SK-N-SH (cell line): ENCODE measurements at regions not wholly inside any gene's neighbourhood (a gene's known extent, or its start where the extent isn't known, plus 50 kb on each side); places are given as distances from the start of the nearest gene placed in this dataset.

Source experiments
- CTCF ChIA-PET: fragments of 300-600, 350-600 bp; formaldehyde crosslinking; extraction: SDS; loops from one replicate; lab custom pipeline; 2021; lab: Yijun Ruan, JAX
- POLR2A ChIA-PET: fragments of 350-600 bp; sonication (Branson Sonifier 250); formaldehyde crosslinking; extraction: SDS; loops from one replicate; lab custom pipeline; 2020; ENCODE audit warnings: antibody characterized with exemption, inconsistent platforms; lab: Yijun Ruan, JAX
- DNase-seq: peaks from one replicate; pipeline ENCODE4 v3.0.0; 2012
- H2AFZ ChIP-seq: fragments of 200-600 bp; sonication (generic); 2 replicates; pipeline ENCODE4 v1.8.1; 2016; ENCODE audit warnings: antibody characterized with exemption, mild to moderate bottlenecking, low read depth
- H3F3A ChIP-seq: fragments of 200-600 bp; sonication (generic); replicated peaks from 2 replicates; pipeline ENCODE3; 2016; ENCODE audit warnings: antibody characterized with exemption, mild to moderate bottlenecking; ENCODE audit not compliant: insufficient read depth
- H3K27ac ChIP-seq, 2 experiments: fragments of 200-500 bp in 1 of 2; fragments of 200-600 bp in 1 of 2; sonication (Bioruptor generic) in 1 of 2; sonication (generic), shearing (Covaris generic) in 1 of 2; 2 replicates each; pipeline versions ENCODE4 v1.5.1 to v1.6.1; 2014 to 2016; ENCODE audit warnings: low read depth in 2 of 2, inconsistent platforms in 1 of 2, low read length in 1 of 2, mild to moderate bottlenecking in 1 of 2, mixed read lengths in 1 of 2
- H3K27me3 ChIP-seq: fragments of 200-600 bp; sonication (generic), shearing (Covaris generic); 2 replicates; pipeline ENCODE4 v1.6.1; 2016; ENCODE audit warnings: mixed run types; ENCODE audit not compliant: insufficient read depth
- H3K36me3 ChIP-seq, 2 experiments: fragments of 200-500 bp in 1 of 2; fragments of 200-600 bp in 1 of 2; sonication (Bioruptor generic) in 1 of 2; sonication (generic) in 1 of 2; replicated peaks in 1 of 2; 2 replicates each; pipeline versions ENCODE3 to v1.5.1; 2014 to 2016; ENCODE audit warnings: low read length in 1 of 2, mild to moderate bottlenecking in 1 of 2; ENCODE audit not compliant: insufficient read depth in 2 of 2, control insufficient read depth in 1 of 2
- H3K4me1 ChIP-seq, 2 experiments: fragments of 200-500 bp in 1 of 2; fragments of 200-600 bp in 1 of 2; sonication (Bioruptor generic) in 1 of 2; sonication (generic), shearing (Covaris generic) in 1 of 2; 2 replicates each; pipeline versions ENCODE4 v1.5.1 to v1.6.1; 2014 to 2016; ENCODE audit warnings: low read depth in 1 of 2, low read length in 1 of 2, mixed run types in 1 of 2; ENCODE audit not compliant: insufficient read depth in 2 of 2, control insufficient read depth in 1 of 2
- H3K4me2 ChIP-seq: fragments of 200-600 bp; sonication (generic), shearing (Covaris generic); 2 replicates; pipeline ENCODE4 v1.6.1; 2017; ENCODE audit warnings: mixed run types
- H3K4me3 ChIP-seq, 2 experiments: fragments of 200-500 bp in 1 of 2; fragments of 200-600 bp in 1 of 2; sonication (Bioruptor generic) in 1 of 2; sonication (generic), shearing (Covaris generic) in 1 of 2; 2 replicates each; pipeline versions ENCODE4 v1.5.1 to v1.8.1; 2014 to 2016; ENCODE audit warnings: low read depth in 2 of 2, inconsistent platforms in 1 of 2, low read length in 1 of 2, mild to moderate bottlenecking in 1 of 2, mixed read lengths in 1 of 2, moderate library complexity in 1 of 2
- H3K79me2 ChIP-seq: fragments of 200-600 bp; sonication (generic); 2 replicates; pipeline ENCODE4 v1.8.1; 2017; ENCODE audit warnings: mild to moderate bottlenecking; ENCODE audit not compliant: insufficient read depth
- H3K9ac ChIP-seq: fragments of 200-600 bp; sonication (generic); 2 replicates; pipeline ENCODE4 v1.6.1; 2017; ENCODE audit warnings: mixed run types
- H3K9me2 ChIP-seq: fragments of 200-600 bp; sonication (generic); 2 replicates; pipeline ENCODE4 v1.6.1; 2017; ENCODE audit warnings: mixed run types
- H3K9me3 ChIP-seq: fragments of 200-600 bp; sonication (generic); 2 replicates; pipeline ENCODE4 v1.6.1; 2017; ENCODE audit warnings: mixed run types, mild to moderate bottlenecking, moderate library complexity
- H4K20me1 ChIP-seq: fragments of 200-600 bp; sonication (generic); 2 replicates; pipeline ENCODE4 v1.6.1; 2017; ENCODE audit warnings: mild to moderate bottlenecking, mixed run types; ENCODE audit not compliant: insufficient read depth
- ELF1 ChIP-seq: IDR thresholded peaks from 2 replicates; pipeline ENCODE4 v1.4.0; 2012
- EP300 ChIP-seq, 2 experiments: IDR thresholded peaks; 2 replicates each; pipeline versions ENCODE4 v1.4.0 to v1.6.1; 2012; ENCODE audit warnings: borderline replicate concordance in 1 of 2, low read depth in 1 of 2, low read length in 1 of 2
- FOXJ3 ChIP-seq: sonication (generic); formaldehyde crosslinking; IDR thresholded peaks from 2 replicates; pipeline ENCODE4 v1.5.1; 2020; ENCODE audit warnings: mild to moderate bottlenecking, missing genetic modification reagents
- FOXM1 ChIP-seq: IDR thresholded peaks from 2 replicates; pipeline ENCODE4 v1.4.0; 2012; ENCODE audit warnings: low read depth, mild to moderate bottlenecking
- IRF3 ChIP-seq: fragments of 150-350 bp; IDR thresholded peaks from 2 replicates; pipeline ENCODE4 v1.6.1; 2016; ENCODE audit warnings: mild to moderate bottlenecking, low read depth, low read length
- JUND ChIP-seq: IDR thresholded peaks from 2 replicates; pipeline ENCODE4 v1.4.0; 2012
- MAX ChIP-seq: IDR thresholded peaks from 2 replicates; pipeline ENCODE4 v1.4.0; 2012; ENCODE audit warnings: low read depth
- NRF1 ChIP-seq: IDR thresholded peaks from 2 replicates; pipeline ENCODE4 v1.6.1; 2012; ENCODE audit warnings: low read depth, mild to moderate bottlenecking, low read length
- PBX3 ChIP-seq: IDR thresholded peaks from 2 replicates; pipeline ENCODE4; 2012
- POLR2AphosphoS5 ChIP-seq: IDR thresholded peaks from 2 replicates; pipeline ENCODE4 v1.6.1; 2012; ENCODE audit warnings: low read depth, low read length
- RAD21 ChIP-seq: IDR thresholded peaks from 2 replicates; pipeline ENCODE4 v1.6.1; 2012; ENCODE audit warnings: mild to moderate bottlenecking, low read length
- RCOR1 ChIP-seq: fragments of 150-350 bp; IDR thresholded peaks from 2 replicates; pipeline ENCODE4 v1.6.1; 2017; ENCODE audit warnings: antibody characterized with exemption, low read length
- RXRA ChIP-seq: IDR thresholded peaks from 2 replicates; pipeline ENCODE4 v1.4.0; 2012; ENCODE audit warnings: low read depth, mild to moderate bottlenecking, borderline replicate concordance
- SIN3A ChIP-seq: IDR thresholded peaks from 2 replicates; pipeline ENCODE4 v1.6.1; 2012; ENCODE audit warnings: low read depth, mild to moderate bottlenecking, low read length, moderate library complexity, borderline replicate concordance
- TAF1 ChIP-seq: IDR thresholded peaks from 2 replicates; pipeline ENCODE4 v1.6.1; 2012; ENCODE audit warnings: low read depth, mild to moderate bottlenecking, low read length, moderate library complexity, borderline replicate concordance
- TCF12 ChIP-seq: IDR thresholded peaks from 2 replicates; pipeline ENCODE4 v1.4.0; 2012
- TEAD4 ChIP-seq: IDR thresholded peaks from 2 replicates; pipeline ENCODE4 v1.4.0; 2012; ENCODE audit warnings: mild to moderate bottlenecking, borderline replicate concordance; ENCODE audit not compliant: insufficient read depth
- USF1 ChIP-seq: IDR thresholded peaks from 2 replicates; pipeline ENCODE4 v1.4.0; 2012; ENCODE audit warnings: low read depth, borderline replicate concordance
- USF2 ChIP-seq: fragments of 150-350 bp; IDR thresholded peaks from 2 replicates; pipeline ENCODE4 v1.6.1; 2017; ENCODE audit warnings: antibody characterized with exemption, low read length, low read depth, borderline replicate concordance
- YY1 ChIP-seq: IDR thresholded peaks from 2 replicates; pipeline ENCODE4 v1.4.0; 2012; ENCODE audit warnings: low read depth, mild to moderate bottlenecking
- WGBS: methylation state at CpG from one replicate; pipeline ENCODE4 v1.1.6; 2017; ENCODE audit warnings: low lambda C conversion rate; 5-methylcytosine and 5-hydroxymethylcytosine counted together

GRCh38 chr11:71101046-71101445 is 151.3 kb downstream of the SHANK2 start:
- Histone ChIP-seq H3K27ac (no peak overlapping the region), H3K4me2 (no peak overlapping the region), H2AFZ (no peak overlapping the region), H4K20me1 (no peaks in the 10 kb centered on the region), H3K9ac (no peak overlapping the region), H3K4me3 (no peak overlapping the region), H3K27me3 (no peaks in the 10 kb centered on the region), H3K36me3 (no peaks in the 10 kb centered on the region), H3K79me2 (no peaks in the 10 kb centered on the region), H3K9me2 (no peaks in the 10 kb centered on the region), H3K9me3 (no peaks in the 10 kb centered on the region), H3F3A (no peaks in the 10 kb centered on the region), H3K4me1 (peaks cover 0 to 6% of the 10 kb centered on the region in 2 experiments; a peak in 1 of 4 replicates)
- CTCF ChIA-PET, result interaction anchor here (0.8 to 2.4 kb wide), 2 partner anchors 14 to 150 kb away, joined by 3 to 9 read pairs; no protein-coding TSS in a partner anchor
- WGBS, result 57% methylated on average over 7 of the region's 7 CpGs
- DNase-seq, result no peak
- TF ChIP-seq SIN3A (no peak), RAD21 (no peak), RCOR1 (no peak), POLR2AphosphoS5 (no peak), EP300 (IDR thresholded peaks at IDR 0.05; ENCODE audit: borderline replicate concordance in 1 of 2, low read depth in 1 of 2, low read length in 1 of 2) (no peak), FOXJ3 (CRISPR knock-in tag) (no peak), RXRA (no peak), IRF3 (no peak), JUND (no peak), PBX3 (no peak), MAX (no peak), USF1 (no peak), FOXM1 (no peak), YY1 (no peak), USF2 (no peak), TCF12 (no peak), TAF1 (no peak), TEAD4 (no peak), ELF1 (no peak), NRF1 (no peak)
- TF ChIP-seq, all 33 proteins: peak for 0
- POLR2A ChIA-PET, result no interaction called here
